ENCODE measurements at regions not wholly inside any gene's neighbourhood (a gene's known extent, or its start where the extent isn't known, plus 50 kb on each side); places are given as distances from the start of the nearest gene placed in this dataset.
"Not testable (repeated sequence)": the region's sequence is repeated elsewhere in the genome, so short reads cannot be mapped to it uniquely, and the experiment has no call there.

- DNase-seq (ENCODE audit: low spot score) = no peak
Measured at GRCh38 chr15:96138985-96139384, 191.5 kb upstream of the NR2F2 start.

- DNase-seq (ENCODE audit: low spot score) = no peak
Measured at GRCh38 chr15:96142498-96142897, 188.0 kb upstream of the NR2F2 start.

GRCh38 chr15:96144734-96145133 lies 185.8 kb upstream of the NR2F2 start:
- no peak for DNase-seq (ENCODE audit: low spot score)

GRCh38 chr15:96146726-96147125 lies 183.8 kb upstream of the NR2F2 start:
- DNase-seq (ENCODE audit: low spot score) = no peak

GRCh38 chr15:96147267-96147666 lies 183.2 kb upstream of the NR2F2 start:
- no peak for DNase-seq (ENCODE audit: low spot score)

GRCh38 chr15:96150254-96150653 lies 180.2 kb upstream of the NR2F2 start:
- no peak for DNase-seq (ENCODE audit: low spot score)

- not testable (repeated sequence) for DNase-seq (ENCODE audit: low spot score)
Measured at GRCh38 chr15:96151749-96152148, 178.8 kb upstream of the NR2F2 start.

- DNase-seq (ENCODE audit: low spot score) = no peak
Measured at GRCh38 chr15:96153929-96154328, 176.6 kb upstream of the NR2F2 start.

GRCh38 chr15:96158938-96159337 lies 171.6 kb upstream of the NR2F2 start:
- DNase-seq (ENCODE audit: low spot score) = no peak

GRCh38 chr15:96160269-96160668 lies 170.2 kb upstream of the NR2F2 start:
- no peak for DNase-seq (ENCODE audit: low spot score)

- DNase-seq (ENCODE audit: low spot score) = no peak
Measured at GRCh38 chr15:96160800-96161199, 169.7 kb upstream of the NR2F2 start.

GRCh38 chr15:96162322-96162721 lies 168.2 kb upstream of the NR2F2 start:
- no peak for DNase-seq (ENCODE audit: low spot score)

- no peak for DNase-seq (ENCODE audit: low spot score)
Measured at GRCh38 chr15:96165081-96165480, 165.4 kb upstream of the NR2F2 start.

GRCh38 chr15:96165775-96166174 lies 164.7 kb upstream of the NR2F2 start:
- no peak for DNase-seq (ENCODE audit: low spot score)

GRCh38 chr15:96166223-96167200 lies 164.0 kb upstream of the NR2F2 start:
- no peak for DNase-seq (ENCODE audit: low spot score)

- not testable (repeated sequence) for DNase-seq (ENCODE audit: low spot score)
Measured at GRCh38 chr15:96170616-96170978, 159.9 kb upstream of the NR2F2 start.

- DNase-seq (ENCODE audit: low spot score) = no peak
Measured at GRCh38 chr15:96170979-96171739, 159.3 kb upstream of the NR2F2 start.

GRCh38 chr15:96171853-96172296 lies 158.6 kb upstream of the NR2F2 start:
- no peak for DNase-seq (ENCODE audit: low spot score)

- no peak for DNase-seq (ENCODE audit: low spot score)
Measured at GRCh38 chr15:96172417-96172816, 158.1 kb upstream of the NR2F2 start.

- DNase-seq (ENCODE audit: low spot score) = no peak
Measured at GRCh38 chr15:96176831-96177230, 153.7 kb upstream of the NR2F2 start.

GRCh38 chr15:96177279-96177678 lies 153.2 kb upstream of the NR2F2 start:
- no peak for DNase-seq (ENCODE audit: low spot score)

- no peak for DNase-seq (ENCODE audit: low spot score)
Measured at GRCh38 chr15:96180087-96180748, 150.3 kb upstream of the NR2F2 start.

- DNase-seq (ENCODE audit: low spot score) = no peak
Measured at GRCh38 chr15:96181217-96181616, 149.3 kb upstream of the NR2F2 start.
